ENCODE measurements at regions not wholly inside any gene's neighbourhood (a gene's known extent, or its start where the extent isn't known, plus 50 kb on each side); places are given as distances from the start of the nearest gene placed in this dataset.
A peak's percentile ranks its signal among the peaks of the same experiment; 100 is the strongest.

- TF ChIP-seq EZH2 (IDR thresholded peaks at IDR 0.05; ENCODE audit: low read length, missing control alignments): no peak
- TF ChIP-seq CTCF (conservative IDR thresholded peaks at IDR 0.05 in 1 of 2, IDR thresholded peaks at IDR 0.05 in 1 of 2; ENCODE audit: low read depth in 1 of 2, low read length in 2 of 2): no peak
- Histone ChIP-seq H3K36me3 (ENCODE audit: control insufficient read depth, insufficient read depth, low read length) (no peaks in the 10 kb centered on the region), H3K9me3 (ENCODE audit: control insufficient read depth, insufficient read depth, low read depth, low read length) (no peaks in the 10 kb centered on the region), H3K9ac (ENCODE audit: insufficient read depth, low read length) (no peak overlapping the region), H3K27ac (ENCODE audit: insufficient read depth, low read length) (no peak overlapping the region), H3K4me2 (ENCODE audit: extremely low read depth, insufficient read depth, low read length) (no peak overlapping the region), H3K4me1 (ENCODE audit: control insufficient read depth, extremely low read depth, insufficient read depth, low read length) (no peaks in the 10 kb centered on the region), H3K4me3 (replicated peaks in 1 of 4; ENCODE audit: control extremely low read depth in 1 of 4, insufficient read depth in 1 of 4, low read depth in 3 of 4, low read length in 4 of 4) (no peak overlapping the region), H3K27me3 (ENCODE audit: control insufficient read depth, insufficient read depth, low read length) (no peaks in the 10 kb centered on the region), H2AFZ (ENCODE audit: low read length) (no peak overlapping the region), H3K79me2 (ENCODE audit: control insufficient read depth, insufficient read depth, low read length) (no peaks in the 10 kb centered on the region), H4K20me1 (ENCODE audit: control insufficient read depth, extremely low read depth, insufficient read depth, low read length) (no peaks in the 10 kb centered on the region)
- peak in 1 of 2 donors; percentile 0 for DNase-seq (ENCODE audit: low read depth in 2 of 2)
Measured at GRCh38 chr21:30072496-30072895, 94.1 kb downstream of the CLDN17 start.

- no peak overlapping the region for H2AFZ ChIP-seq (ENCODE audit: low read length)
- H3K79me2 ChIP-seq (ENCODE audit: control insufficient read depth, insufficient read depth, low read length): no peaks in the 10 kb centered on the region
- DNase-seq (ENCODE audit: low read depth in 2 of 2): no peak
- H4K20me1 ChIP-seq (ENCODE audit: control insufficient read depth, extremely low read depth, insufficient read depth, low read length): no peaks in the 10 kb centered on the region
- no peaks in the 10 kb centered on the region for H3K27me3 ChIP-seq (ENCODE audit: control insufficient read depth, insufficient read depth, low read length)
- no peak overlapping the region for H3K4me2 ChIP-seq (ENCODE audit: extremely low read depth, insufficient read depth, low read length)
- no peak for TF ChIP-seq EZH2 (IDR thresholded peaks at IDR 0.05; ENCODE audit: low read length, missing control alignments)
- no peak for TF ChIP-seq CTCF (conservative IDR thresholded peaks at IDR 0.05 in 1 of 2, IDR thresholded peaks at IDR 0.05 in 1 of 2; ENCODE audit: low read depth in 1 of 2, low read length in 2 of 2)
- H3K36me3 ChIP-seq (ENCODE audit: control insufficient read depth, insufficient read depth, low read length): no peaks in the 10 kb centered on the region
- no peaks in the 10 kb centered on the region for H3K9me3 ChIP-seq (ENCODE audit: control insufficient read depth, insufficient read depth, low read depth, low read length)
- no peak overlapping the region for H3K4me3 ChIP-seq (replicated peaks in 1 of 4; ENCODE audit: control extremely low read depth in 1 of 4, insufficient read depth in 1 of 4, low read depth in 3 of 4, low read length in 4 of 4)
- no peak overlapping the region for H3K27ac ChIP-seq (ENCODE audit: insufficient read depth, low read length)
- H3K9ac ChIP-seq (ENCODE audit: insufficient read depth, low read length): no peak overlapping the region
- no peaks in the 10 kb centered on the region for H3K4me1 ChIP-seq (ENCODE audit: control insufficient read depth, extremely low read depth, insufficient read depth, low read length)
Measured at GRCh38 chr21:30058928-30059327, 107.7 kb downstream of the CLDN17 start.

DNA sequence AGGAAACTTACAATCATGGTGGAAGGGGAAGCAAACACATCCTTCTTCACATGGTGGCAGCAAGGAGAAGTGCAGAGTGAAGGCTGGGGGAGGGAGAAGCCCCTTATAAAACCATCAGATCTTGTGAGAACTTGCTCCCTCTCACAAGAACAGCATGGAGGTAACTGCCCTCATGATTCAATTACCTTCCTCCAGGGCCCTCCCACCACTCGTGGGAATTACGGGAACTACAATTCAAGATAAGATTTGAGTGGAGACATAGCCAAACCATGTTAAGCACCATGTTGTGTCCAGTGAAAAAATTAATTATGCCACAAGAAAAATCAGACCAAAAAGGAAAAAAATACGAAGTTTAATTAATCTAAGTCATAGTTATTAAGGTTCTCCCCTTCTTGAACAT lies 109.5 kb downstream of the CLDN17 start:
- Histone ChIP-seq H3K4me3 (replicated peaks in 1 of 4; ENCODE audit: control extremely low read depth in 1 of 4, insufficient read depth in 1 of 4, low read depth in 3 of 4, low read length in 4 of 4) (no peak overlapping the region), H4K20me1 (ENCODE audit: control insufficient read depth, extremely low read depth, insufficient read depth, low read length) (no peaks in the 10 kb centered on the region), H3K4me2 (ENCODE audit: extremely low read depth, insufficient read depth, low read length) (no peak overlapping the region), H3K9ac (ENCODE audit: insufficient read depth, low read length) (no peak overlapping the region), H3K79me2 (ENCODE audit: control insufficient read depth, insufficient read depth, low read length) (no peaks in the 10 kb centered on the region), H3K27me3 (ENCODE audit: control insufficient read depth, insufficient read depth, low read length) (no peaks in the 10 kb centered on the region), H3K4me1 (ENCODE audit: control insufficient read depth, extremely low read depth, insufficient read depth, low read length) (no peaks in the 10 kb centered on the region), H3K9me3 (ENCODE audit: control insufficient read depth, insufficient read depth, low read depth, low read length) (no peaks in the 10 kb centered on the region), H3K27ac (ENCODE audit: insufficient read depth, low read length) (no peak overlapping the region), H2AFZ (ENCODE audit: low read length) (no peak overlapping the region), H3K36me3 (ENCODE audit: control insufficient read depth, insufficient read depth, low read length) (no peaks in the 10 kb centered on the region)
- DNase-seq (ENCODE audit: low read depth in 2 of 2): no peak
- TF ChIP-seq CTCF (conservative IDR thresholded peaks at IDR 0.05 in 1 of 2, IDR thresholded peaks at IDR 0.05 in 1 of 2; ENCODE audit: low read depth in 1 of 2, low read length in 2 of 2) (no peak), EZH2 (IDR thresholded peaks at IDR 0.05; ENCODE audit: low read length, missing control alignments) (no peak)

Data from fibroblast of lung (primary cell).